ENCODE measurements at regions not wholly inside any gene's neighbourhood (a gene's known extent, or its start where the extent isn't known, plus 50 kb on each side); places are given as distances from the start of the nearest gene placed in this dataset.

- TF ChIP-seq ZBTB40 (IDR thresholded peaks at IDR 0.05) (no peak), ZBTB40 (CRISPR knock-in tag; IDR thresholded peaks at IDR 0.05) (0 out of 2 replicates have a peak, but pooled peaks have one; percentile 24), ZNF225 (CRISPR knock-in tag; IDR thresholded peaks at IDR 0.05) (0 out of 2 replicates have a peak, but pooled peaks have one; percentile 42), HIC2 (CRISPR knock-in tag; IDR thresholded peaks at IDR 0.05; ENCODE audit: low read depth) (0 out of 2 replicates have a peak, but pooled peaks have one; percentile 32), ZNF687 (CRISPR knock-in tag; IDR thresholded peaks at IDR 0.05) (peak; percentile 44), SRSF9 (IDR thresholded peaks at IDR 0.05; ENCODE audit: borderline replicate concordance, insufficient read depth, low read depth, low read length, poor library complexity, severe bottlenecking) (no peak), ZNF234 (CRISPR knock-in tag; conservative IDR thresholded peaks at IDR 0.05) (no peak), ZMYM4 (CRISPR knock-in tag; IDR thresholded peaks at IDR 0.05) (0 out of 2 replicates have a peak, but pooled peaks have one; percentile 45), ZNF891 (CRISPR knock-in tag; IDR thresholded peaks at IDR 0.05) (0 out of 2 replicates have a peak, but pooled peaks have one; percentile 35)
Measured at GRCh38 chr6:167577891-167578361, 248.8 kb upstream of the AFDN start (continued).
